T-helper 2 cell (primary cell): ENCODE measurements at regions not wholly inside any gene's neighbourhood (a gene's known extent, or its start where the extent isn't known, plus 50 kb on each side); places are given as distances from the start of the nearest gene placed in this dataset.
"Not testable (repeated sequence)": the region's sequence is repeated elsewhere in the genome, so short reads cannot be mapped to it uniquely, and the experiment has no call there.

Source experiments
- DNase-seq, 5 experiments: peaks; one replicate each; pipeline versions ENCODE4 v3.0.0 to v3.0.0-alpha.2; 2012 to 2022

- DNase-seq, result no peak
These were observed 70.6 kb upstream of the SLC25A36 start for GRCh38 chr3:140871022-140871421.

- not testable (repeated sequence) for DNase-seq
These were observed 69.5 kb upstream of the SLC25A36 start for GRCh38 chr3:140872165-140872564.

- DNase-seq, result peak in 1 of 5 experiments; percentile 49
These were observed 58.1 kb upstream of the SLC25A36 start for GRCh38 chr3:140883428-140884040.

GRCh38 chr3:140885697-140886096 is 55.9 kb upstream of the SLC25A36 start:
- DNase-seq, result not testable (repeated sequence)
